SU-DHL-6 (cell line): ENCODE measurements at regions not wholly inside any gene's neighbourhood (a gene's known extent, or its start where the extent isn't known, plus 50 kb on each side); places are given as distances from the start of the nearest gene placed in this dataset.

ENCODE experiments used
- CTCF ChIP-seq: fragments of 200-600 bp; sonication (generic); IDR thresholded peaks from one replicate; pipeline ENCODE4 v1.5.1; 2017; ENCODE audit warnings: antibody characterized with exemption, mild to moderate bottlenecking, low read length, moderate library complexity; ENCODE audit not compliant: insufficient read depth, poor library complexity, severe bottlenecking
- EZH2phosphoT487 ChIP-seq: fragments of 200-600 bp; sonication (generic), shearing (Covaris generic); conservative IDR thresholded peaks from 2 replicates; pipeline ENCODE4 v1.6.1; 2018; ENCODE audit warnings: mild to moderate bottlenecking, antibody characterized with exemption, low read length, moderate library complexity, mixed read lengths

- TF ChIP-seq CTCF: no peak
- no peak for TF ChIP-seq EZH2phosphoT487
Observed at GRCh38 chr15:95860406-95860805, 470.1 kb upstream of the NR2F2 start.
